SU-DHL-6 (cell line): ENCODE measurements at regions not wholly inside any gene's neighbourhood (a gene's known extent, or its start where the extent isn't known, plus 50 kb on each side); places are given as distances from the start of the nearest gene placed in this dataset.

Experiments used
- H2AFZ ChIP-seq: fragments of 200-600 bp; sonication (generic); 2 replicates; pipeline ENCODE4 v1.6.1; 2014; ENCODE audit warnings: low read depth, mild to moderate bottlenecking, moderate library complexity, mixed read lengths, antibody characterized with exemption, low read length; ENCODE audit not compliant: severe bottlenecking
- H3F3A ChIP-seq: fragments of 200-600 bp; shearing (Covaris generic); 2 replicates; pipeline ENCODE4 v1.6.0; 2016; ENCODE audit warnings: antibody characterized with exemption, mild to moderate bottlenecking; ENCODE audit not compliant: insufficient read depth
- H3K27ac ChIP-seq: fragments of 200-600 bp; sonication (generic); 2 replicates; pipeline ENCODE4 v1.5.1; 2016; ENCODE audit warnings: low read depth, mild to moderate bottlenecking, low read length, moderate library complexity, mixed read lengths
- H3K27me3 ChIP-seq: fragments of 200-600 bp; sonication (generic), shearing (Covaris generic); 2 replicates; pipeline ENCODE4 v1.6.0; 2014; ENCODE audit warnings: mild to moderate bottlenecking, low read length
- H3K36me3 ChIP-seq: fragments of 200-600 bp; sonication (generic); 2 replicates; pipeline ENCODE4 v1.6.1; 2014; ENCODE audit warnings: mild to moderate bottlenecking, low read length, mixed read lengths
- H3K4me2 ChIP-seq: fragments of 300-600, 200-600 bp; shearing (Covaris generic), sonication (generic); 2 replicates; pipeline ENCODE4 v1.6.0; 2014; ENCODE audit warnings: low read length, low read depth, mild to moderate bottlenecking; ENCODE audit not compliant: poor library complexity, severe bottlenecking
- H3K4me3 ChIP-seq: fragments of 200-600 bp; sonication (generic); 2 replicates; pipeline ENCODE4 v1.5.1; 2014; ENCODE audit warnings: antibody characterized with exemption, low read length, mild to moderate bottlenecking, mixed read lengths; ENCODE audit not compliant: insufficient read depth, poor library complexity, severe bottlenecking
- H3K79me2 ChIP-seq: fragments of 200-600 bp; sonication (generic); 2 replicates; pipeline ENCODE4 v1.6.1; 2014; ENCODE audit warnings: mild to moderate bottlenecking, low read length, moderate library complexity; ENCODE audit not compliant: insufficient read depth
- H3K9ac ChIP-seq: fragments of 200-600 bp; sonication (generic); 2 replicates; pipeline ENCODE4 v1.7.0; 2014; ENCODE audit warnings: mild to moderate bottlenecking, low read length
- H3K9me2 ChIP-seq: fragments of 200-600 bp; sonication (generic); replicated peaks from 2 replicates; pipeline ENCODE4 v1.6.1; 2014; ENCODE audit warnings: low read length; ENCODE audit not compliant: insufficient read depth
- H3K9me3 ChIP-seq: fragments of 200-600 bp; sonication (generic); 2 replicates; pipeline ENCODE4 v1.6.1; 2014; ENCODE audit warnings: low read length, mixed read lengths; ENCODE audit not compliant: insufficient read depth
- H4K20me1 ChIP-seq: fragments of 200-600 bp; sonication (generic); 2 replicates; pipeline ENCODE4 v1.6.1; 2014; ENCODE audit warnings: low read depth, mild to moderate bottlenecking, antibody characterized with exemption, low read length, moderate library complexity, mixed read lengths
- CTCF ChIP-seq: fragments of 200-600 bp; sonication (generic); IDR thresholded peaks from one replicate; pipeline ENCODE4 v1.5.1; 2017; ENCODE audit warnings: antibody characterized with exemption, mild to moderate bottlenecking, low read length, moderate library complexity; ENCODE audit not compliant: insufficient read depth, poor library complexity, severe bottlenecking
- EZH2phosphoT487 ChIP-seq: fragments of 200-600 bp; sonication (generic), shearing (Covaris generic); conservative IDR thresholded peaks from 2 replicates; pipeline ENCODE4 v1.6.1; 2018; ENCODE audit warnings: mild to moderate bottlenecking, antibody characterized with exemption, low read length, moderate library complexity, mixed read lengths

GRCh38 chr5:98454904-98455303 is 318.6 kb upstream of the RGMB start:
- Histone ChIP-seq H3K36me3 (no peaks in the 10 kb centered on the region), H3K9me3 (no peaks in the 10 kb centered on the region), H3F3A (no peaks in the 10 kb centered on the region), H3K4me2 (no peak overlapping the region), H3K9me2 (no peaks in the 10 kb centered on the region), H3K27ac (no peak overlapping the region), H2AFZ (no peak overlapping the region), H3K79me2 (no peaks in the 10 kb centered on the region), H4K20me1 (no peaks in the 10 kb centered on the region), H3K27me3 (no peaks in the 10 kb centered on the region), H3K9ac (no peak overlapping the region), H3K4me3 (no peak overlapping the region)
- TF ChIP-seq CTCF (no peak), EZH2phosphoT487 (no peak)

GRCh38 chr5:98455665-98456064 is 317.8 kb upstream of the RGMB start:
- Histone ChIP-seq H3K9me3 (no peaks in the 10 kb centered on the region), H2AFZ (no peak overlapping the region), H3K4me2 (no peak overlapping the region), H4K20me1 (no peaks in the 10 kb centered on the region), H3F3A (no peaks in the 10 kb centered on the region), H3K27ac (no peak overlapping the region), H3K36me3 (no peaks in the 10 kb centered on the region), H3K4me3 (no peak overlapping the region), H3K79me2 (no peaks in the 10 kb centered on the region), H3K9ac (no peak overlapping the region), H3K9me2 (no peaks in the 10 kb centered on the region), H3K27me3 (no peaks in the 10 kb centered on the region)
- no peak for TF ChIP-seq CTCF
- TF ChIP-seq EZH2phosphoT487, result no peak

- no peak for TF ChIP-seq CTCF
- TF ChIP-seq EZH2phosphoT487, result no peak
- H3K4me3 ChIP-seq, result no peak overlapping the region
- no peak overlapping the region for H3K4me2 ChIP-seq
- H3K9me3 ChIP-seq, result no peaks in the 10 kb centered on the region
- no peaks in the 10 kb centered on the region for H3K9me2 ChIP-seq
- no peak overlapping the region for H3K27ac ChIP-seq
- no peaks in the 10 kb centered on the region for H3F3A ChIP-seq
- no peaks in the 10 kb centered on the region for H3K79me2 ChIP-seq
- no peaks in the 10 kb centered on the region for H3K36me3 ChIP-seq
- no peaks in the 10 kb centered on the region for H4K20me1 ChIP-seq
- H2AFZ ChIP-seq, result no peak overlapping the region
- H3K9ac ChIP-seq, result no peak overlapping the region
- H3K27me3 ChIP-seq, result no peaks in the 10 kb centered on the region
Observed at GRCh38 chr5:98458004-98458403, 315.5 kb upstream of the RGMB start.

GRCh38 chr5:98458726-98459125 is 314.7 kb upstream of the RGMB start:
- H3K27ac ChIP-seq, result no peak overlapping the region
- H4K20me1 ChIP-seq, result no peaks in the 10 kb centered on the region
- TF ChIP-seq CTCF (no peak), EZH2phosphoT487 (no peak)
- no peak overlapping the region for H3K4me3 ChIP-seq
- H3K4me2 ChIP-seq, result no peak overlapping the region
- no peaks in the 10 kb centered on the region for H3K9me2 ChIP-seq
- H3K36me3 ChIP-seq, result no peaks in the 10 kb centered on the region
- no peaks in the 10 kb centered on the region for H3F3A ChIP-seq
- H3K9ac ChIP-seq, result no peak overlapping the region
- no peaks in the 10 kb centered on the region for H3K79me2 ChIP-seq
- no peak overlapping the region for H2AFZ ChIP-seq
- H3K27me3 ChIP-seq, result no peaks in the 10 kb centered on the region
- H3K9me3 ChIP-seq, result no peaks in the 10 kb centered on the region
